ENCODE measurements at regions not wholly inside any gene's neighbourhood (a gene's known extent, or its start where the extent isn't known, plus 50 kb on each side); places are given as distances from the start of the nearest gene placed in this dataset.
"Not testable (repeated sequence)": the region's sequence is repeated elsewhere in the genome, so short reads cannot be mapped to it uniquely, and the experiment has no call there.

DNA sequence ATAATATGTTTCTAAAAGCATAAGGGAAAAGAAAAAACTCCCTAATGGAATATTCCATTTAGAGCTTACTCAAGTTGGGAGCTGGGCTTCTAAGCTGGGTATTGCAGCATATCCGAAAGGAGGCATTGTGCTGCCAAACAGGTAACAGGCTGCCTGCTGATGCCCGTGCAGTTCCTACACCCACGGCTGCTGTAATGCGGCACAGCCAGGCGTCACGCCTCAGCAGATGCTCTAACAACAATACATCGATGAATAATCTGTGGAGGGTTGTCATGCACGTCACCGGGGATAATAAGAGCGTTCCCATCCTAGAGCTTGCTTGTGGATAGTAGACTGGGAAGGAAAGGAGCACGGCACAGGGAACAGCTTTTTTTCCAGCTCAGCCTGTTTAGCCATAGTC, 1582.1 kb upstream of the SLC10A2 start:
- DNase-seq, result no peak

DNA sequence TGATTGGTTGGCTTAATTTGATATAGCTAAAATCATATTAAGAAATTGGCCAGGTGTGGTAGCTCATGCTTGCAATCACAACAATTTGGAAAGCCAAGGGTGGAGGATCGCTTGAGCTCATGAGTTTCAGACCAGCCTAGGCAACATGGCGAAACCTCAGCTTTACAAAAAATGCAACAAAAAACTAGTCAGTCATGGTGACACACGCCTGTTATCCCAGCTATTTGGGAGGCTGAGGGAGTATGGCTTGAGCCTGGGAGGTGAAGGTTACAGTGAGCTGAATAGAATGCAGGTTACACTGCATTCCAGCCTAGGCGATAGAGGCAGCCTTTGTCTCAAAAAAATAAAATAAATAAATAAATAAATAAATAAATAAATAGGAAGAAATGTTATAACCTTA, 1579.6 kb upstream of the SLC10A2 start:
- no peak for DNase-seq

DNA sequence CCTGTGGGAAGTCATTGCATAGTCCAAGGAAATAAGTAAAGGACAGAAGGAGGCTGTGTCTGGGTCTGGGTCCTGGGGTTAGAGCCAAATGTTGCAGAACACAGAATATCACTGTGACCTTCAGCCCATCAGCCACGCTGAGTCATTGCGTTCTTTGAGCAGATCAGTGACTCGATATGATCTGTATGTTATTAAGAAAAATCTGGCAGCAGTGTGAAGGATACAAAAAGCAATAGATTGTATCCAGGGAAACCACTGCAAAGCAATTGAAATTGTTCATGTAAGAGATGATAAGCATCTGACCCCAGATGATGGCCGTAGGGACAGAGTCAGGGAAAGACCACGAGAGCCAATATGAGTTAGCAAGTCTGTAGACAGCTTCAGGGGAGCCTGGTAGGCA, 1575.1 kb upstream of the SLC10A2 start:
- DNase-seq, result peak; percentile 7

DNA sequence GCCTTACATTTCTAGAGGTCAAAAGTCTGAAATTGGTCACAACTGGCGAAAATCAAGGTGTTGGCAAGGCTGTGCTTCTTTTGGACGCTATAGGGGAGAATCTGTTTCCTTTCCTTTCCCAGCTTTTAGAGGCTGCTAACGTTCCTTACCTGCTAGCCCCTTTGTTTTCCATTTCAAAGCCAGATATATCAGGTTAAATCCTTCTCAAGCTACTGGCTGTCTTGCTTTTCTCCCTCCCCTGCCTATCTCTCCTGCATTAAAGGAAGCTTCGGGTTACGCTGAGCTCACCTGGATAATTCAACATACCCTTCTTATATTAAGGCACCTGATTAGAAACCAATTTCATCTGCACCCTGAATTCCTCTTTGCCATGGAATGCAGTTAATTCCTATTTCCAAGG, 1569.7 kb upstream of the SLC10A2 start:
- DNase-seq, result no peak

DNA sequence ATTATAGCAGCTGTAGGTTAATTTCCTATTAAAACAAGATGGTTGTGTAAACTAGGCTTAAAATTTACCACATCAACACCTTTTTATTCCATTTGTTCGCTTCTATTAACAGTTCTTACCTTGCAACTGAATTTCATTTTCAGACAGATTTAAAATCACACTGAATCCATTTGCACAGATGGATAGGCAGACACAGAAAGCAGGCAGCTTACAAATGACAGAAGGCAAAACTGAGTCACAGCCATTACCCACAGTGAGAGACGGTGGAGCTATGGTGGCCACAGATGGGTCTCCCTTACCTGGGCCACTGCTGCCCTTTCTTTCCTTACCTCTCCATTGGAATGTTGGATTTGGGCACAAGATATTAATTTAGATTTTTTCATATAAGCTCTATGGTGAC, 1567.8 kb upstream of the SLC10A2 start:
- DNase-seq, result no peak

DNA sequence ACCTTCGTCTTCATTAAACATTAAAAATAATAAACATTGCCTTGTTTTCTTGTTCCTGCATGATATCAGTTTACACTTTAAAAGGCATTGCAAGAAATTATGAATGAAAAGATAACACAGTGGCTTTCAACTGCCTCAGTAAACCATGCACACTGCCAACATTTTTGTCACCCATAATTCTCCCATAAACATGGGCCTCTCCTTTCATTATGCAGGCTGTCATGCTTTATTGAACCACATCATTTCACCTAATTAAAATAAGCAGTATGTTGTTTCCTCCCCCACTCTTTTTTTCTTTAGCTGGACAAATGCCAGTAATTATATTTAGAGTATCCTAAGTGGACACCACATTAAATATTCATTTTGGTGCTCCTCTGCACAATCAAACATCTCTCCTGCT, 1566.5 kb upstream of the SLC10A2 start:
- DNase-seq, result no peak

DNA sequence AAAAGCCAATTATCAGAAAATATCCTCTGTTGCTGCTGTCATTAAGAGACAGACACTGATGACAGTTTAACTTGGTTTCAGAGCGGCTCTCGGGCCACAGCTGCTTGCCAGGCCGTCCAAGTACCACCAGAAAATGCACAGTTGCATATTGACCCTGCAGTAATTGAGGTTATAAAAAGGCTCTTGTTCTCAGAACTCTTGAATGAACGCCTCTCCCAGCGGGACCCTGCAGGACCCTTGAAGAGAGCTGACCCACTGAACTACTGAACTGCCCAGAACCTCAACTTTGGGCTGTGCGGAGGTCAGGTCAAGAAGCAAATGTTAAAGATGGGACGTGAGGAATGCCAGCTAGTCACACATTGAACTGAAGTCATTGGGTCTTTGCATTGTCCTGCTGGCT, 1559.0 kb upstream of the SLC10A2 start:
- DNase-seq, result no peak

DNA sequence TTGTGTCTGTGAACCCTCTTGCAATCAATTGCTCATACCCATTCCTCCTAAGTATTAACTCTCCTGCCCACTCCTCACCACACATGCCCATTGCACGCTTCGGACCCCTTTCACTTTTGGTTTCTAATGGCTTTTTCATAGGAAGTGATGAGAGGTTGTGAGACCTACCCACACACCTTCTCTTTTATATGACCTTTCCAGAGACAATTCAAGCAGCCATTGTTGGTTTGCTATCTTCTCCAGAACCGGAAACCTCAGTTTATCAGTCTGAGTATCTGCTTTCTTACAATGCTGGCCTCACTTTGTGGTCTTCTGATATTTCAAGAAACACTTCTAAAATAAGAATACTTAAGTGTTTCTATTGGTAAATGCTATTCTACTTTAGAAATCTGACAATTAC, 1550.8 kb upstream of the SLC10A2 start:
- DNase-seq, result no peak

DNA sequence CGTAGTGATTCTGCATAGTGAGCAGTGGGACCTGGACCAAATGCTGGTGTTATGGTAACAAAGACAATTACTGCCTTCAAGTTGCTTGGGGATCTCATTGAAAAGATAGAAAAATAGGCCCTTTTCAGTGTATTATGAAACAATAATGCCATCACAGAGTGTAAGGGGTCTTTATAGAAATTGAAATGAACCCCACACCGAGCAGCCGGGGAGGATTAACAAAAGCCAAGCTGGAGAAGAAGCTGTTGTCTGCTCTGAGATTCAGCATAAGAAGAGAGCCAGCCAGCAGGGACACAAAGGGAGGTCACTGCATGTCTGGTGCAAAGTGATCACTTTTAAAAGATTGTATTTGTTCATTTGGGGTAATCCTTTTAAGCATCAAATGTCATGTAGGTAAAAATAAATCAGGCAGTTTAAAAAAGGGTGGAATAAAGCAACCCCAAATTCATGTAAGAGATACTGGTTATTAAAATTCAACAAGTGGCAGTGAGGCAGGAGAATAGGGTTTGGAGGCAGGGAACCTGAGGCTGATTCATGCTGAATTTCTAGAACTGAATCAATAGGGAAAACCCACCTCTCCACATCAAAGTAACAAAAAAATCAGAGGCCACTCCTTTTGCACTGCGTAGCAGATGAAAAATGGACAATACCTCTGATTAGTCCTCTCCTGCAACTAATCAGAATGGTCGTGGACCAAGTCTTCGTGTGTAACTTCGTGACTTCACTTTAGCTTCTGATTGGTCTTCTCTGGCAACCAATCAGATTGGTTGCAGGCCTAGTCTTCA, 1548.3 kb upstream of the SLC10A2 start:
- DNase-seq, result no peak

DNA sequence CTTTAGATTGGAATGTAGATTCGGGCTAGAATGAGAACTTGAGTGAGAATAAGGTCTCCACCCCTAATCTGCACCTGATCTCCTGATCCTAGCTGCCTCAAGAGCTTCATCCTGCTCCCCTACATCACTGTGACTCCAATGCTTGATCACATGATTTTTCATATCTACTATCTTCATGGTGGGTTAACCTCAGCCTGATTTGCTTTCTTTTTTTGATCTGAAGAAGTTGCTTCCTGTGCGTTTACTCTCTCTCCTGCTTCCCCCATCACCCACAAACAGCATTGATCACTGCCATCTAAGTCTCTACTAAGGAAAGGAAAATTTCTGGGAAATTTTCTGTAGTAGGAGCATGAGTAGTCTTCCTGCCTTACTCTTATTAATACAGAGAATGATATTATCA, 1542.1 kb upstream of the SLC10A2 start:
- no peak for DNase-seq

DNA sequence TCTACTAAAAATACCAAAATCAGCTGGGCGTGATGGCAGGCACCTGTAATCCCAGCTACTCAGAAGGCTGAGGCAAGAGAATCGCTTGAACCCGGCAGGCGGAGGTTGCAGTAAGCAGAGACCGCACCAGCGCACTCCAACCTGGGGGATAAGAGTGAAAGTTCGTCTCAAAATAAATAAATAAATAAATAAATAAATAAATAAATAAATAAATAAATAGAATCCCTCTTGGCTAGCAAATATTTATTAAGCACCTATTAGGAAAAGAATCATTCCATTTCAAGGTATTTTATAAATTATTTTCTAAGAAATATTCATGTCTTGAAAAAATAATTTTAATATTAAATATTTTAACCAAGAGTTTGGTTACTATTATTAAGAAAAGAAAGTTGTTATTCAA, 1539.2 kb upstream of the SLC10A2 start:
- DNase-seq, result not testable (repeated sequence)

DNA sequence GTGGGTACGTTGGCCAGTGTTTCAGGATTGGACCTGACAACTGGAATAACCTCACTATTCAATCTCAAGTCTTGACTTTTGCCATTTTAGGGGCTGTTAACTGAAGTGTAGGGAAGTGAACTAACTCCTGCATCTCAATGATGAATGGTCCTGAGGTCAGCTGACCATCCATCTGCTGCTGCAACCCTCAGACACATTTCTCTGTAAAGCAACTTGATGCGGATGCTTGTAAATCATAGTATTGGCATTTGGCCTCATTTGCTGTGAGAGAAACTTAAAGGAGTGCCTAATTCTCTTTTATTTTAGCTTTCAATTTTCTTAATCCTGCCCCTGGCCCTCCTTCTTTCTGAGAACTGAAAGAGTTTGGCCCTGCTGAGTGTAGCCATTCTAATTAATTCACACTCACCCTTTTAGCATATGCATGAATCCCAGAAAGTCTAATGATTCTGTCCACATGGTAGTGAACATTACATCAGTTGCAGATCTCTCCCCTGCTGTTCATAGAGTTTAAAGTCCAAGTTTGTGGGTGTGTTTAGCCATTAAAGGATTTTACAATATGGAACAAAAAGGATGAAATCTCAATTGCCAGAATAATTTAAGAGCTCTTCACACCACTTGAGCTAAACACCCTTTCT, 1531.4 kb upstream of the SLC10A2 start:
- DNase-seq, result no peak

DNA sequence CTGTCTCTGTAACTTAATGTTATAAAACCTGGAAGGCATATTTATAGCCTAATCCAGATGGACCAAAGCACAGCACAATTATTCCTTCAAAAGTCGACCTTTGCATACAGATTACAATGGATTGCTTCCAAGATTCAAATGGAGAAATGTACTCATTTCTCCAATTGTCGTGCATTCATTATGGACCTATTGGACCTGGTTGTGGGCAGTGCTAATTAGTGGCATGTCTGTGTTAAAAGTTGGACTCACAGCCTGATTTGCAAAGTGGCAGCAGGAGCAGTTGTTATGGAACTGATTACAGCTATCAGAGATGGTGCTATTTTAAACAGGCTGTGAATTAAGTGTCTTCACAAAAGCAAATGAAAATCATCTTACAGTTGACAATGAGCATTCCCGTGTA, 1529.3 kb upstream of the SLC10A2 start:
- DNase-seq, result no peak

DNA sequence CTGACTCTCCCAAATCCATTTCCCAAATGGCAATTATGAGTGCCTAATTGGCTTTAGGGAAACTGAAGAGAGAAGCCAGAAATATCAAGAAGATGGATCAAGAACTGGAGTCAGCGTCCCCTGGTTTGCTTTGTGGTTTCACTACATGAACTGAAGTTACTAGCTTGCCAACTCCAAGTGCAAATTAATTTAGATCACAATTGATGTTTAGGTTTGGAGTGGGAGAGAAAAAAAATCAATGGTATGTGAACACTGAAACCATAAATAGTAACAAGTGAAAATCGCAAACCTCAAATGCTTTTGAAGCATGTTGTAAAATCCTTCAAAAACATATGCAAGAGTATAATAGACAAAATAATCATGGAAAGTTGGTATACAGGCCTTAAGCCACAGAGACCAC, 1528.6 kb upstream of the SLC10A2 start:
- DNase-seq, result no peak

DNA sequence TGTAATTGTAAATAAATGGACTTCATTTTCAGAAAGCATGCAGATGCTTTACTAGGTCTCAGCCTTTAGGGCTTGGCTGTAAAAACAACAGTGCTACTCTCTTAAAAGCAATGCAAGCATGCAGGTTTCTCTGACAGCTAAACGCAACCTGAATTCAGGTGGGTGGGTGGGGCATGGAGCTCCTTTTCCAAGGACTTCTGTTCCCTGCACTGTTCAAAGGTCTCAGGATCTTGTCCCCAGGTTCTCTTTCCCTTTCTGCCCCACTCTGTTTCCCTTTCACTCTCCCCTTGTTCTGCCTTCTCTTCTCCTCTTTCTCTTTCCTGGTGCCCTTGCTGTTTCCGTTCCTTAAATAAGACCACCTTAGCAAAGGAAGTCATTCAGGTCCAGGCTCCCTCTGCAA, 1527.5 kb upstream of the SLC10A2 start:
- no peak for DNase-seq

DNA sequence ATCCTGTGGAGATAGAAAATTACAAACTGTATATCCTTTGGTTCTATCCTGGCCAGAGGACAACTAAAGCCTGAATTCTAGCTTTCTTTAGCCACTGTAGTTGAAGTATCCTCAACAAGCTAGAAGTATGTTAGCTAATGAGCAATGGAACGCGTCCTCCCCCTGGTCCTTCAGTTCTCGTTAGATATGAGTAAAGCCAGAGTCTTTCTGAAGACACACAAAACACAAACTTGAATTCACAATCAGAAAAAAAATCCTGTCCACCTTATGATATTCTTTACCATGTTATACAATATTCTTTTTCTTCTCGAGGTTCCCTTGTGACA, 1527.0 kb upstream of the SLC10A2 start:
- no peak for DNase-seq

DNA sequence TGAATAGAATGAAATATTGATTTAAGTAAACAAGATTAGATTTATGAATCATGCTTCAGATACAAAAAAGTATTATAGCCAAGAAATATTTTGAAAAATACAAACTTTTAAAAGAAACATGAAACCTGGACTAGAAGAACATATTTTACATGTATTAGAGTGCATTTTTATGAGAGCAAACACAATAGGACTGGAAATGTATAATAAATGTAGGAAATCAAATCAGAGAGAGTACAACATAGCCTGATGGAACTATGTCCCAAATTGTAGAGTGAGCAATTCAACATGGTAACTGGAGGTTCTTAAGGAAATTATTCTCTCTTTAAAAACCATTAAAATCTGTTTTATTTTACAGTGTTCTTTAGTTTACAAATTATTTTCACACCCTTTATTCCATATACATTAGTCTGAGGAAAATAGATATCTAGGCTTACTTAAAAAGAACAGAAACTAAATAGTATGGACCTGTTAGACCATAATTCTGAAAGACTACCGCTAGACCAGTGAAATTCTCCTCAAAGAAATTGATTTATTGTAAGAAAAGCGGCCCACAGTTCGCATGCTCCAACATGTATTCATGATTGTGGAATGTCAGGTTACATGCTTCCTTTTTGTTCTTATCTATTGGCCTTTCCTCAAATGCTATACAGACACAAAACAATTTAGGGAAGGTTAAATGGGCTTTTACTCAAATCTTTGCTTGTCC, 1526.5 kb upstream of the SLC10A2 start:
- no peak for DNase-seq

DNA sequence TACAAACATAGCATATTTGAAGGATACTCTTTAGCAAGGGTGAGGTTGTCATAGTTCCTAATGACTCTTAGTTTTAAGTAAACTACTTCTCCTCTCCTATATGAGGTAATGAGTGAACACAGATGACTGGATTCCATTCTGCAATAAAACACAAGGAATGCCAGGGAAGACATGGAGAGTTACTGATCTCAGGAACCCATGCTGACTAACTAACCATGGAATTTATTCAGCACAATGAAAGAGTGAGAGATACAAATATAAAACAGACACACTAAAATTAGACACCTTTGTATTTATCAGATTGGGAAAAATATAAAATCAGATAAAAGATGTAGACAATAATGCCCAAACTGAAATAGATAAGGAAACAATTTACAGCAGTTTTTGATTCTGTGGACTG, 1525.9 kb upstream of the SLC10A2 start:
- peak; percentile 45 for DNase-seq

DNA sequence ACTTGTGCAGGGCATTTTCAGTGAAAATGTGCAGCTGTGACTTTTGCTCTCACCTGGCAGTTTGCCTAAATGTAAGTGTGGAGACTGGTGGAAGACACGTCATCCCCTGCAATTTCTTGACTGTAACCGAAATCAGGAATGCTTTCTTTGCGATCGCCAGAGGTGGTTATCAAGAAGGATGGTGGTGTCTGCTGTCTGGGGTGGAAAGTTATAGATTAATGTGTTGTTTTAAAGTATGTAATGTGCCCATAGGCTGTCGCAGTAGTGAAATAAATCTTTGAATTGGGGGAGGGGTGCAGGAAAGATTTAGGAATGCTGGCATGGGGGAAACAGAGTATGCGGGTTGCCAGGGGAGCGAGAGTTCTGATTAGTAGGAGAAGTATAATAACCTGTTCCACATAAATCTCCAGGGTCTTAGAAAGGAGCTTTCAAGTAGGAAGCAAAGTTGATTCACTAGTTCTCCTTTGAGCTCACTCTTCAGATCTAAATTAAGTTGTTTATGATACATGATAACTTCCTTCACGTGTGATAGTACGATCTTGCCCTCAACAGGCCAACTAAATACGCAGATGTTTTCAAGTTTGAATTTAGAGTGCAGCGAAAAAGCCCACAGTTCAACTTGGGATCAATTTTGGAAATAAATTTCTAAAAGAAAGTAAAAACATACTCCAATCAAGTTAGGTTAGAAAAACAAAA, 1520.0 kb upstream of the SLC10A2 start:
- DNase-seq, result peak; percentile 25

DNA sequence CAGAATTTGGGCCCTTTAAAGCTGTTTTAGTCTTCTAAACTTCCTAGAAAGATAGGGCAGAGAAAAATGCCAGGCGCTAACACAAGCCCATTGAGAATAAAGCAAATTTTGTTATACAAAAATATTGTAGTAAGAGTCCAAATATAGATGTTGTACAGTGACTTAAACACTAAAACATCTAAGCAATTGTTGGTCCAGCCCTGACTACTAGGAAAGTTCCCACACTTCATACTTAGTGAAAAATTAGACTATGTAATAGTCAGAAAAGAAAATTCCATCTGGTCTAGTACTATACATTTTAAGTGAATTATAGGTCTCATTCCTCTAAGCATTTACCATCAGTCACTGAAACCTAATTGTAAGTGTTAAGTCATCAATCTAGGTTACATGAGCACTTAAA, 1518.3 kb upstream of the SLC10A2 start:
- peak; percentile 2 for DNase-seq

DNA sequence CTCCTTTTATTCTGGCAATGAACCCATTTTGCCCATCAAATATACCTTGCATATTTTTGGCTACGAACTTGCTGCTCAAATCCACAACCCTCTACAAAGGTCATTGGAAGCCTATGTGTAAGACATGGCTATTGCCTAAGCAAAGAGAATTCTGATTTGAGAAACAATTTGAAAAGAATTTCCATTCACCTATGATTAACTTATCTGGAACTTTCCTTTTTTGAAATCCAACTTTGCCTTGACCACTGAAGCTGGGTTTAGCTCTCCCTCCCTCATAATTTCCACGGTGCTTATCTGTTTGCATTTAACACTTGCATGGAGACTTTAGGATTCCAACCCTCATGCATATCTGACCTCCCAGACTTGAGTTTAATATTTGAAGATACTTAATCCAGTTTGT, 1514.7 kb upstream of the SLC10A2 start:
- no peak for DNase-seq

DNA sequence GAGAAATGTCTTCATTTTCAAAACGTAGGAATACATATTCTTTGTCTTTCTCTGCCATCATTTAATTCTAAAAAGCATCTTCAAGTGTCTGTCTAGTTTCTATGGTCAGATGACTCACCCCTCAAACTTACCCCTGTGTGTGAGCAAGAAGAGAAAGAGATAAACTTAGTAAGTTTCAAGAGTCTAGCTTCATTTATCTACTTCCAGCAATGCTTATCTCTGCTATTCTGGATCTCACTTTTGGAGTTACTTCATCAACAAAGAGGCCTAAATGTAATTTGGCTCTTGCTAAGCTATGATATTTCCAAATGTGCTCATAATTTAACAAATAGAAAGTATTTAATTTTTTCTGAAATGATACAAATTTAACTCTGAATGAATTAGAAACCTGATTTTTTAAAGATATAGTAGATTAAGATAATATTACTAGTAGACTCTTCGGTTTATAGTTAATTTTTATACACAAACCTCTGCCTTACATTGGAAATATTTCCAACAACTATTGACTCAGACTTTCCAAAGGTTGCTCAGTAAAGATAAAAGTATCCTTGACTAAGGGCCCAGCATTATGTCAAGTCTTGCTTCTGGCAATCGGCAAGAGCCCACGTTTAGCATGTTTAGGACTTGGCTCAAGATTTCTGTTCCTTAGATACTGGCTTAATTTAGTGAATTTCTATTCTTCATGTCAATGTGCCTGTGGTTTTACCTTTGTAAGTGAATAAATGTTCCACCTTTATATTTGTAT, 1511.0 kb upstream of the SLC10A2 start:
- no peak for DNase-seq

DNA sequence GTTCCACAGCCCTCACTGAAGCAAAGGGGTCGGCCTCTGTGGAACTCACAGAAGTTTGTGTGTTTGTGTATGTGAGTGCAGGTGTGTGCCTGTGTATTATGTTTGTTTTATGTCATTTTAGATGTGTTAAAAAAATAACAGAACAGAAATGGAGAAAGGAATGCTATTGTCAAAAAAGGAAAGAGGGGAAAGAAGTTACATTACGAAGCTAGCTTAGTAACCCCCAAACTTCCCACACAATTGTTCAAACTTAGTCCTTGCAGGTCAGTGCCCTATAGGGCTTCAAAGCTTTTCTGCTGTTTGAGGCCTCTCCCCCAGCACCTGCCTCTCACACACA, 1505.6 kb upstream of the SLC10A2 start:
- DNase-seq, result no peak

Measured in EL (cell line).